Transverse colon (tissue), 4 donors: ENCODE measurements at regions not wholly inside any gene's neighbourhood (a gene's known extent, or its start where the extent isn't known, plus 50 kb on each side); places are given as distances from the start of the nearest gene placed in this dataset.
"Not testable (repeated sequence)": the region's sequence is repeated elsewhere in the genome, so short reads cannot be mapped to it uniquely, and the experiment has no call there.

Experiments
- DNase-seq: peaks from one replicate; pipeline ENCODE4 v3.0.0-alpha.2; 2019
- H3K27ac ChIP-seq, 4 donors: fragments of 200-600 bp; sonication (generic); 2 replicates each; pipeline ENCODE4 v1.5.1; 2016 to 2018; ENCODE audit warnings: inconsistent platforms in 4 of 4
- H3K27me3 ChIP-seq: fragments of 200-600 bp; sonication (generic); 2 replicates; pipeline ENCODE4 v1.5.1; 2017; ENCODE audit warnings: inconsistent platforms
- H3K36me3 ChIP-seq, 4 donors: fragments of 200-600 bp; sonication (generic); 2 replicates each; pipeline ENCODE4 v1.5.1; 2017 to 2019; ENCODE audit warnings: inconsistent platforms in 4 of 4
- H3K4me1 ChIP-seq, 4 donors: fragments of 200-600 bp; sonication (generic); 2 replicates each; pipeline ENCODE4 v1.5.1; 2017 to 2020; ENCODE audit warnings: inconsistent platforms in 4 of 4
- H3K4me3 ChIP-seq, 4 donors: fragments of 200-600 bp; sonication (generic); 1 replicate in 1 of 4; 2 replicates in 3 of 4; pipeline versions ENCODE4 v1.5.1 to v1.6.1; 2017 to 2019; ENCODE audit warnings: inconsistent platforms in 4 of 4
- H3K9me3 ChIP-seq, 2 donors: fragments of 200-600 bp; sonication (generic); 2 replicates each; pipeline ENCODE4 v1.5.1; 2017 to 2019; ENCODE audit warnings: inconsistent platforms in 2 of 2
- CTCF ChIP-seq, 5 experiments: fragments of 200-600 bp in 3 of 5; fragments of 450-650 bp in 2 of 5; sonication (generic) in 3 of 5; IDR thresholded peaks; 1 replicate in 2 of 5; 2 replicates in 3 of 5; pipeline ENCODE4 v1.5.1; 2016 to 2017; ENCODE audit warnings: antibody characterized with exemption in 5 of 5, inconsistent platforms in 3 of 5, mild to moderate bottlenecking in 2 of 5, moderate library complexity in 1 of 5
- EP300 ChIP-seq: sonication (generic); formaldehyde crosslinking; IDR thresholded peaks from one replicate; pipeline ENCODE4 v1.6.1; 2017; ENCODE audit warnings: antibody characterized with exemption, low read depth
- POLR2A ChIP-seq: fragments of 450-650 bp; IDR thresholded peaks from one replicate; pipeline ENCODE4 v1.6.1; 2016; ENCODE audit warnings: antibody characterized with exemption, mild to moderate bottlenecking, moderate library complexity
- POLR2AphosphoS5 ChIP-seq, 3 donors: sonication (generic); formaldehyde crosslinking; IDR thresholded peaks; one replicate each; pipeline ENCODE4 v1.6.1; 2016; ENCODE audit warnings: antibody characterized with exemption in 3 of 3
- whole genome bisulfite sequencing, 2 donors: methylation state at CpG; one replicate each; pipeline ENCODE4 v1.1.5; 2018; ENCODE audit warnings: low coverage in 1 of 2; 5-methylcytosine and 5-hydroxymethylcytosine counted together
- in situ Hi-C, 4 donors: fragments of 200-750 bp; cut with MboI; loops; one replicate each; pipeline versions ENCODE4 v1.15.0 to v1.15.1; 2017; ENCODE audit warnings: low sequenced_read_pairs in 3 of 4, low pct_ligation_motif_present in 1 of 4, low pct_unique_long_range_greater_than_20kb in 1 of 4
- intact Hi-C: fragments of 100-400 bp; cut with DNase I; formaldehyde crosslinking; loops from one replicate; pipeline ENCODE4 v1.15.1; 2023; ENCODE audit warnings: low total_unique reads

- in situ Hi-C loops: no loop called here
- WGBS, 2 donors: 51 to 58% methylated on average over 2 to 7 of the region's 7 CpGs
- Histone ChIP-seq H3K4me3 (no peak overlapping the region), H3K27me3 (no peaks in the 10 kb centered on the region), H3K9me3 (no peaks in the 10 kb centered on the region), H3K27ac (no peak overlapping the region), H3K36me3 (no peaks in the 10 kb centered on the region), H3K4me1 (no peaks in the 10 kb centered on the region)
- intact Hi-C loops: no loop called here
- TF ChIP-seq POLR2A: no peak
- TF ChIP-seq CTCF (IDR thresholded peaks at IDR 0.05): no peak
- no peak for TF ChIP-seq POLR2AphosphoS5 (IDR thresholded peaks at IDR 0.05)
- TF ChIP-seq EP300: no peak
- DNase-seq: no peak
Observed at GRCh38 chr5:169521366-169521983, 62.1 kb upstream of the SPDL1 start.

GRCh38 chr5:169519358-169519757 is 64.2 kb upstream of the SPDL1 start:
- Histone ChIP-seq H3K27me3 (no peaks in the 10 kb centered on the region), H3K4me3 (no peak overlapping the region), H3K9me3 (no peaks in the 10 kb centered on the region), H3K36me3 (no peaks in the 10 kb centered on the region), H3K27ac (no peak overlapping the region), H3K4me1 (no peaks in the 10 kb centered on the region)
- in situ Hi-C loops (no loop called here), intact Hi-C loops (no loop called here)
- TF ChIP-seq CTCF (IDR thresholded peaks at IDR 0.05) (no peak), POLR2A (no peak)
- DNase-seq: no peak

DNA sequence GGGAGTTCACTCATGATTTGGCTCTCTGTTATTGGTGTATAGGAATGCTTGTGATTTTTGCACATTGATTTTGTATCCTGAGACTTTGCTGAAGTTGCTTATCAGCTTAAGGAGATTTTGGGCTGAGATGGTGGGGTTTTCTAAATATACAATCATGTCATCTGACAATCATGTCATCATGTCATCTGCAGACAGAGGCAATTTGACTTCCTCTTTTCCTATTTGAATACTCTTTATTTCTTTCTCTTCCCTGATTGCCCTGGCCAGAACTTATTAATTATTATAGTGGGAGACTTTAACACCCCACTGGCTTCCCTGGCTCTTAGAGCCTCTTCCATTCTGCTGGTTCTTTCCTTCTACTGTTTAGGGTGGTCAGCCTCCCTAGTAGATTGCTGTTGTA is 64.8 kb upstream of the SPDL1 start:
- intact Hi-C loops, H3K4me3 ChIP-seq, in situ Hi-C loops, H3K27ac ChIP-seq, H3K4me1 ChIP-seq, H3K27me3 ChIP-seq, H3K36me3 ChIP-seq, H3K9me3 ChIP-seq, DNase-seq: not testable (repeated sequence)

DNA sequence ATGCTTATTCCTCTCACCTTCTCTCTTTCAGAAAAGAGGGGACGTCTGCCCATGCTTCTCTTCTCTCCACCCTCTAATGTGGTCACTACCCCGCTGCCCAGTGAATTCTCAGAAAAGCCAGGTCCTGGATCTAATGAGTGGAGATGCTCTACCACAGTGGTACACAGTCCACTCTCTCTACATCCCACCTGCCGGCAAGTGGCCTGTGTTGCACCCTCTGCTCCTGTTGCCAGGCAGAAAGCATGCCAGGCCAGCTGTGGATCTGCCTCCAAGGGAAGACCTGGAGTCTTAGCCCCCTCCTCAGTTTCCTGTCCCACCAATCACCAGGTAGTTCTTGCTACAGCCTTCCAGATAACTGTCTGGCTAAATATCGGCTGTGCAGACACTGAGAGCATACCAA is 71.2 kb upstream of the SPDL1 start:
- Histone ChIP-seq H3K27ac (no peak overlapping the region), H3K4me1 (no peaks in the 10 kb centered on the region), H3K9me3 (no peaks in the 10 kb centered on the region), H3K27me3 (no peaks in the 10 kb centered on the region), H3K4me3 (no peak overlapping the region), H3K36me3 (no peaks in the 10 kb centered on the region)
- in situ Hi-C loops: no loop called here
- intact Hi-C loops: no loop called here
- WGBS, 2 donors: 63 to 80% methylated on average over 2 to 4 of the region's 4 CpGs
- no peak for DNase-seq
- TF ChIP-seq POLR2AphosphoS5 (IDR thresholded peaks at IDR 0.05) (no peak), CTCF (IDR thresholded peaks at IDR 0.05) (no peak), POLR2A (no peak), EP300 (no peak)

DNA sequence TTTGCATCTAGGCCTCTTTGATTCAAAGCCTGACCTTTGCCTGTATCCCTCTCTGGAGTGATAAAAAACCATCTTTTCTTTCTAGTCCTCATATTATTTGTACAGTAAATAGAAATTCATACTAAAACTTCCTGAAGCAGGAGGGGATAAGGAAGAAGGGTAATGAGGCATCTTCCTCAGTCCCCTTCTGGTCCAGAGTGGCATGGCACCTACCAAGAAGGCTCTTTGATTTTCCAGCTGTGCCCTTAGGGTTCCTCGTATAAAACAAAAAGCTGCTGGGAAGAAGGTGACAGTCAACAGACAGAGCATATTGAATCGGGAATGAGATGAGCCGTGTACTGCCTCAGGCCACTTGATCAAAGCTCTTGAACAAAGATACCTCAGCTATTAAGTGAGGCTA is 71.9 kb upstream of the SPDL1 start:
- no peak overlapping the region for H3K27ac ChIP-seq
- no peaks in the 10 kb centered on the region for H3K36me3 ChIP-seq
- no peak overlapping the region for H3K4me3 ChIP-seq
- no peaks in the 10 kb centered on the region for H3K27me3 ChIP-seq
- no peak for DNase-seq
- in situ Hi-C loops: no loop called here
- H3K4me1 ChIP-seq: no peaks in the 10 kb centered on the region
- intact Hi-C loops: no loop called here
- WGBS, 2 donors: 54 to 59% methylated on average over 3 of the region's 3 CpGs
- no peak for TF ChIP-seq POLR2A
- no peak for TF ChIP-seq EP300
- TF ChIP-seq CTCF (IDR thresholded peaks at IDR 0.05): no peak
- TF ChIP-seq POLR2AphosphoS5 (IDR thresholded peaks at IDR 0.05): no peak
- no peaks in the 10 kb centered on the region for H3K9me3 ChIP-seq
